ENCODE measurements at regions not wholly inside any gene's neighbourhood (a gene's known extent, or its start where the extent isn't known, plus 50 kb on each side); places are given as distances from the start of the nearest gene placed in this dataset.

GRCh38 chr3:72244396-72244795 is 459.4 kb upstream of the PROK2 start:
- intact Hi-C loops (cut with DNase I): loop anchor here in 1 of 2 donors (10.0 kb wide), 1 partner anchor 290 kb away; no protein-coding TSS in a partner anchor
- H3K9me3 ChIP-seq: no peaks in the 10 kb centered on the region
- no peaks in the 10 kb centered on the region for H3K36me3 ChIP-seq
- ATAC-seq (no peak), DNase-seq (no peak)
- TF ChIP-seq POLR2A (IDR thresholded peaks at IDR 0.05) (no peak), CTCF (IDR thresholded peaks at IDR 0.05) (no peak)
- H3K27ac ChIP-seq: no peak overlapping the region
- H3K4me3 ChIP-seq: no peak overlapping the region
- WGBS (ENCODE audit: insufficient coverage, low coverage, low lambda C conversion rate, missing lambda C conversion rate): 84% methylated on average over 3 of the region's 5 CpGs
- no peaks in the 10 kb centered on the region for H3K4me1 ChIP-seq
- H3K27me3 ChIP-seq: no peaks in the 10 kb centered on the region

DNA sequence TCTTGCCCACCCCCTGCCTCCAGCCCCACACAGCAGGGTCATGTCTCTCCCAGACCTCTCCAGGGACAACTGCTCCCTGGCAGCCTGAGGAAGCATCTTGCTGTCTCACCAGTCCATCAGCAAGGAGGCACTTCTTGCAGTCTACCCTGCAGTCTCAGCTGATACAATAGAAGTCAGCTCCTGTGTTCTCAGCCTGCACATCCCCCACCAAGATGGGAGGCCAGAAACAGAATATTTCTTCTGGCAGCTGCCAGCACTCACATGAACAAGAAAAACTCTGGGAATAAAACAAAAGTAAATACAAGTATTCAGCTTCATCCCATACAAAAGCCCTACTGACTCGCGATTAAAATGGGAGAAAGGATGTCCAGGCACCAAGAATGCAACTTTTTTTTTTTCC is 457.4 kb upstream of the PROK2 start:
- H3K4me3 ChIP-seq: no peak overlapping the region
- ATAC-seq: no peak
- WGBS (ENCODE audit: insufficient coverage, low coverage, low lambda C conversion rate, missing lambda C conversion rate): 61% methylated on average over 2 of the region's 2 CpGs
- intact Hi-C loops (cut with DNase I): loop anchor here in 1 of 2 donors (10.0 kb wide), 1 partner anchor 288 kb away; no protein-coding TSS in a partner anchor
- no peak overlapping the region for H3K27ac ChIP-seq
- no peak for DNase-seq
- no peaks in the 10 kb centered on the region for H3K4me1 ChIP-seq
- no peak for TF ChIP-seq POLR2A (IDR thresholded peaks at IDR 0.05)
- TF ChIP-seq CTCF (IDR thresholded peaks at IDR 0.05): no peak
- no peaks in the 10 kb centered on the region for H3K36me3 ChIP-seq
- H3K27me3 ChIP-seq: no peaks in the 10 kb centered on the region
- H3K9me3 ChIP-seq: no peaks in the 10 kb centered on the region

GRCh38 chr3:72241525-72241924 is 456.6 kb upstream of the PROK2 start:
- Histone ChIP-seq H3K4me3 (no peak overlapping the region), H3K27ac (no peak overlapping the region), H3K36me3 (no peaks in the 10 kb centered on the region), H3K27me3 (no peaks in the 10 kb centered on the region), H3K9me3 (no peaks in the 10 kb centered on the region), H3K4me1 (no peaks in the 10 kb centered on the region)
- no CpG with 5 or more reads among the region's 1 CpG for WGBS (ENCODE audit: insufficient coverage, low coverage, low lambda C conversion rate, missing lambda C conversion rate)
- intact Hi-C loops (cut with DNase I): loop anchor here in 1 of 2 donors (10.0 kb wide), 1 partner anchor 287 kb away; no protein-coding TSS in a partner anchor
- DNase-seq (no peak), ATAC-seq (no peak)
- TF ChIP-seq CTCF (IDR thresholded peaks at IDR 0.05): no peak

DNA sequence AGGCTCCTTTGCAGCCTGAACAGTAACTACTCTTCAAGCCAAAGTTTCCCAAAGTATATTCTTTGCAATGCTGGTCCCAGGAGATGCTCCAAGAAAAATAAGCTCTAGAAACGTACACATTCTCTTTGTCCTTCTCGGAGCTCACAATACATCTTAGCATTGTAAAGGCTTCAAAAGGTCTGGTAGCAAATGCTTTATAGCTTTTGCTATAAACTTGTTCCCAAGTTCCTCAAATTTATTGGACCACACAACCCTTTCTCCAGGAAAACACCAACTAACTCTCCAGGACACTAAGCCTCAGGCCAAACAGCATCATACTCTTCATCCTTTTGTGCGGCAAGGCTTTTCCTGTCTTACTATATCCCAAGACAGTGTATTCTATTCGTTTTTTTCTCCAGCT is 455.6 kb upstream of the PROK2 start:
- H3K27ac ChIP-seq: no peak overlapping the region
- no peak for DNase-seq

More for the DNA sequence above, 455.6 kb upstream of the PROK2 start:
- Histone ChIP-seq H3K4me1 (no peaks in the 10 kb centered on the region), H3K9me3 (no peaks in the 10 kb centered on the region), H3K36me3 (no peaks in the 10 kb centered on the region), H3K4me3 (no peak overlapping the region), H3K27me3 (no peaks in the 10 kb centered on the region)
- ATAC-seq: no peak
- intact Hi-C loops (cut with DNase I): loop anchor here in 1 of 2 donors (10.0 kb wide), 1 partner anchor 286 kb away; no protein-coding TSS in a partner anchor
- TF ChIP-seq CTCF (IDR thresholded peaks at IDR 0.05) (no peak), POLR2A (IDR thresholded peaks at IDR 0.05) (no peak)
- WGBS (ENCODE audit: insufficient coverage, low coverage, low lambda C conversion rate, missing lambda C conversion rate): 72% methylated on average over 4 of the region's 4 CpGs

All from right lobe of liver (tissue), 6 donors.